Stomach (tissue), 4 donors: ENCODE measurements at regions not wholly inside any gene's neighbourhood (a gene's known extent, or its start where the extent isn't known, plus 50 kb on each side); places are given as distances from the start of the nearest gene placed in this dataset.

Experiments
- CTCF ChIP-seq, 7 experiments: fragments of 450-650 bp in 4 of 7; fragments of 200-600 bp in 3 of 7; sonication (generic) in 3 of 7; IDR thresholded peaks; one replicate each; pipeline ENCODE4 v1.5.1; 2016 to 2019; ENCODE audit warnings: antibody characterized with exemption in 7 of 7, control low read depth in 2 of 7, mild to moderate bottlenecking in 1 of 7
- EP300 ChIP-seq: sonication (generic); formaldehyde crosslinking; IDR thresholded peaks from one replicate; pipeline ENCODE4 v1.6.1; 2017; ENCODE audit warnings: antibody characterized with exemption
- POLR2A ChIP-seq, 4 donors: fragments of 450-650 bp; IDR thresholded peaks; one replicate each; pipeline ENCODE4 v1.6.1; 2016; ENCODE audit warnings: antibody characterized with exemption in 4 of 4, control low read depth in 2 of 4, mild to moderate bottlenecking in 1 of 4, moderate library complexity in 1 of 4
- POLR2AphosphoS5 ChIP-seq, 3 donors: sonication (generic); formaldehyde crosslinking; IDR thresholded peaks; one replicate each; pipeline ENCODE4 v1.6.1; 2016; ENCODE audit warnings: antibody characterized with exemption in 3 of 3

- TF ChIP-seq CTCF (IDR thresholded peaks at IDR 0.05): no peak
- no peak for TF ChIP-seq POLR2A (IDR thresholded peaks at IDR 0.05)
- TF ChIP-seq POLR2AphosphoS5 (IDR thresholded peaks at IDR 0.05): no peak
- TF ChIP-seq EP300: no peak
These were observed 258.6 kb downstream of the KTN1 start for GRCh38 chr14:55838529-55839052.
